RWPE2 (cell line): ENCODE measurements at regions not wholly inside any gene's neighbourhood (a gene's known extent, or its start where the extent isn't known, plus 50 kb on each side); places are given as distances from the start of the nearest gene placed in this dataset.
A peak's percentile ranks its signal among the peaks of the same experiment; 100 is the strongest.

Experiments used
- ATAC-seq: fragments of 200-7000 bp; cut with Tn5 transposase; 3 replicates; pipeline ENCODE4 v1.9.1; 2021; ENCODE audit warnings: low read depth
- DNase-seq: peaks from one replicate; pipeline ENCODE4 v3.0.0-alpha.2; 2020; ENCODE audit warnings: low spot score
- H3K27ac ChIP-seq: fragments of 450-650 bp; 2 replicates; pipeline ENCODE4 v1.5.1; 2017; ENCODE audit warnings: mild to moderate bottlenecking; ENCODE audit not compliant: poor library complexity, severe bottlenecking
- H3K27me3 ChIP-seq: fragments of 250-450 bp; sonication (Bioruptor Pico); 2 replicates; pipeline ENCODE4 v1.5.1; 2021; ENCODE audit warnings: mild to moderate bottlenecking, moderate library complexity; ENCODE audit not compliant: insufficient read depth, poor library complexity, severe bottlenecking
- H3K36me3 ChIP-seq: fragments of 250-450 bp; sonication (Bioruptor Pico); 2 replicates; pipeline ENCODE4 v1.5.1; 2020; ENCODE audit warnings: low read depth, mild to moderate bottlenecking, moderate library complexity
- H3K4me1 ChIP-seq: fragments of 250-450 bp; sonication (Bioruptor Pico); 2 replicates; pipeline ENCODE4 v1.5.1; 2021; ENCODE audit warnings: mild to moderate bottlenecking, moderate library complexity; ENCODE audit not compliant: insufficient read depth, poor library complexity, severe bottlenecking
- H3K4me3 ChIP-seq: fragments of 250-450 bp; sonication (Bioruptor Pico); 2 replicates; pipeline ENCODE4 v1.5.1; 2021; ENCODE audit warnings: mild to moderate bottlenecking, moderate library complexity; ENCODE audit not compliant: severe bottlenecking
- H3K9me3 ChIP-seq: fragments of 250-450 bp; sonication (Bioruptor Pico); 2 replicates; pipeline ENCODE4 v1.5.1; 2021; ENCODE audit warnings: mild to moderate bottlenecking, moderate library complexity; ENCODE audit not compliant: severe bottlenecking
- CTCF ChIP-seq: fragments of 450-650 bp; IDR thresholded peaks from one replicate; pipeline ENCODE4 v1.5.1; 2017; ENCODE audit warnings: mild to moderate bottlenecking, moderate library complexity; ENCODE audit not compliant: poor library complexity, severe bottlenecking

GRCh38 chr7:10571759-10572158, 401.9 kb upstream of the PHF14 start:
- no peak for TF ChIP-seq CTCF
- ATAC-seq = no peak
- H3K9me3 ChIP-seq = no peaks in the 10 kb centered on the region
- H3K4me3 ChIP-seq = no peak overlapping the region
- no peak for DNase-seq
- no peaks in the 10 kb centered on the region for H3K27me3 ChIP-seq
- no peaks in the 10 kb centered on the region for H3K36me3 ChIP-seq
- H3K27ac ChIP-seq = no peak overlapping the region
- H3K4me1 ChIP-seq = no peaks in the 10 kb centered on the region

GRCh38 chr7:10577866-10578374, 395.8 kb upstream of the PHF14 start:
- no peaks in the 10 kb centered on the region for H3K36me3 ChIP-seq
- no peak for ATAC-seq
- H3K27me3 ChIP-seq = no peaks in the 10 kb centered on the region
- no peak overlapping the region for H3K4me3 ChIP-seq
- no peak for TF ChIP-seq CTCF
- no peak overlapping the region for H3K27ac ChIP-seq
- H3K9me3 ChIP-seq = peaks cover 2% of the 10 kb centered on the region
- H3K4me1 ChIP-seq = no peaks in the 10 kb centered on the region
- no peak for DNase-seq

- H3K36me3 ChIP-seq = no peaks in the 10 kb centered on the region
- no peaks in the 10 kb centered on the region for H3K4me1 ChIP-seq
- ATAC-seq (no peak), DNase-seq (no peak)
- no peak for TF ChIP-seq CTCF
- H3K27me3 ChIP-seq = no peaks in the 10 kb centered on the region
- H3K27ac ChIP-seq = no peak overlapping the region
- H3K9me3 ChIP-seq = peaks cover 2% of the 10 kb centered on the region
- no peak overlapping the region for H3K4me3 ChIP-seq
Measured at GRCh38 chr7:10579561-10579960, 394.1 kb upstream of the PHF14 start.

- Histone ChIP-seq H3K27me3 (no peaks in the 10 kb centered on the region), H3K9me3 (no peaks in the 10 kb centered on the region), H3K27ac (no peak overlapping the region), H3K36me3 (no peaks in the 10 kb centered on the region), H3K4me1 (no peaks in the 10 kb centered on the region), H3K4me3 (no peak overlapping the region)
- TF ChIP-seq CTCF = no peak
- DNase-seq = no peak
- no peak for ATAC-seq
Measured at GRCh38 chr7:10584886-10585285, 388.8 kb upstream of the PHF14 start.

GRCh38 chr7:10588084-10588483, 385.6 kb upstream of the PHF14 start:
- no peaks in the 10 kb centered on the region for H3K4me1 ChIP-seq
- H3K27me3 ChIP-seq = no peaks in the 10 kb centered on the region
- DNase-seq = no peak
- ATAC-seq = peak; percentile 56; the same call in 2 of the 3 replicates
- H3K36me3 ChIP-seq = no peaks in the 10 kb centered on the region
- TF ChIP-seq CTCF = no peak
- H3K27ac ChIP-seq = no peak overlapping the region
- H3K4me3 ChIP-seq = no peak overlapping the region
- no peaks in the 10 kb centered on the region for H3K9me3 ChIP-seq
